Liver (tissue), 3 donors: ENCODE measurements at regions not wholly inside any gene's neighbourhood (a gene's known extent, or its start where the extent isn't known, plus 50 kb on each side); places are given as distances from the start of the nearest gene placed in this dataset.

Source experiments
- FOXA1 ChIP-seq: IDR thresholded peaks from 2 replicates; pipeline ENCODE4 v1.6.1; 2016; ENCODE audit warnings: antibody characterized with exemption
- JUND ChIP-seq, 2 donors: IDR thresholded peaks; 2 replicates each; pipeline ENCODE4 v1.6.1; 2016; ENCODE audit warnings: antibody characterized with exemption in 2 of 2
- RAD21 ChIP-seq, 2 donors: IDR thresholded peaks; 2 replicates each; pipeline ENCODE4 v1.6.1; 2016; ENCODE audit warnings: antibody characterized with exemption in 2 of 2, mild to moderate bottlenecking in 2 of 2
- SP1 ChIP-seq: IDR thresholded peaks from 2 replicates; pipeline ENCODE4 v1.6.1; 2018; ENCODE audit warnings: antibody characterized with exemption, mild to moderate bottlenecking
- TAF1 ChIP-seq: conservative IDR thresholded peaks from 2 replicates; pipeline ENCODE4 v1.6.1; 2016; ENCODE audit warnings: antibody characterized with exemption, mild to moderate bottlenecking
- ZBTB33 ChIP-seq: IDR thresholded peaks from 2 replicates; pipeline ENCODE4 v1.6.1; 2016; ENCODE audit warnings: antibody characterized with exemption
- TF ChIP-seq, protein P1 (sequence below): fragments of 150-350 bp; IDR thresholded peaks from 2 replicates; pipeline ENCODE4 v1.5.1; 2017; ENCODE audit warnings: improper control_type of control experiment, low read depth, low read length; ENCODE audit not compliant: missing input control
- TF ChIP-seq, protein P2 (sequence below): IDR thresholded peaks from 2 replicates; pipeline ENCODE4 v1.6.1; 2016; ENCODE audit warnings: antibody characterized with exemption, mild to moderate bottlenecking
- TF ChIP-seq, protein P3 (sequence below): IDR thresholded peaks from 2 replicates; pipeline ENCODE4 v1.6.1; 2016; ENCODE audit warnings: antibody characterized with exemption
- donor health status: healthy.
- donor health status: healthy.

DNA sequence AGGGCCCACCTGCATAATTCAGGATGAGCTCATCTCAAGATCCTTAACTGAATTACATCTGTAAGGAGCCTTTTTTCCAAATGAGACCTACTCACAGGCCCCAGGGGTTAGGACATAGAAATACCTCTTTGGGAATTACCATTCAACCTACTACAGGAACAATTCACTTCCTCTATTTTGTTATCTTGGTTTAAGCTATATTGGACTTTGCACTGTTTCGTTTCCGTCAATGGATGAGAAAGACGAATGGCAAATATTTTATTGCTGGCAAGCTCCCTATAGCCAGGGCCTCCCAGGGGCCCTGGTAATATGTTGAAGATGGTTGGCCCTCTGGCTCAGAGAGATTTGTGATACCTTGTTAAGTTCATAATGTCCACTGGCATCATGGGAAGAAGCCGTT is 384.2 kb upstream of the DUSP10 start:
- TF ChIP-seq, protein P1, sequence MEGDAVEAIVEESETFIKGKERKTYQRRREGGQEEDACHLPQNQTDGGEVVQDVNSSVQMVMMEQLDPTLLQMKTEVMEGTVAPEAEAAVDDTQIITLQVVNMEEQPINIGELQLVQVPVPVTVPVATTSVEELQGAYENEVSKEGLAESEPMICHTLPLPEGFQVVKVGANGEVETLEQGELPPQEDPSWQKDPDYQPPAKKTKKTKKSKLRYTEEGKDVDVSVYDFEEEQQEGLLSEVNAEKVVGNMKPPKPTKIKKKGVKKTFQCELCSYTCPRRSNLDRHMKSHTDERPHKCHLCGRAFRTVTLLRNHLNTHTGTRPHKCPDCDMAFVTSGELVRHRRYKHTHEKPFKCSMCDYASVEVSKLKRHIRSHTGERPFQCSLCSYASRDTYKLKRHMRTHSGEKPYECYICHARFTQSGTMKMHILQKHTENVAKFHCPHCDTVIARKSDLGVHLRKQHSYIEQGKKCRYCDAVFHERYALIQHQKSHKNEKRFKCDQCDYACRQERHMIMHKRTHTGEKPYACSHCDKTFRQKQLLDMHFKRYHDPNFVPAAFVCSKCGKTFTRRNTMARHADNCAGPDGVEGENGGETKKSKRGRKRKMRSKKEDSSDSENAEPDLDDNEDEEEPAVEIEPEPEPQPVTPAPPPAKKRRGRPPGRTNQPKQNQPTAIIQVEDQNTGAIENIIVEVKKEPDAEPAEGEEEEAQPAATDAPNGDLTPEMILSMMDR: no peak
- no peak for TF ChIP-seq RAD21 (IDR thresholded peaks at IDR 0.05)
- TF ChIP-seq, protein P2, sequence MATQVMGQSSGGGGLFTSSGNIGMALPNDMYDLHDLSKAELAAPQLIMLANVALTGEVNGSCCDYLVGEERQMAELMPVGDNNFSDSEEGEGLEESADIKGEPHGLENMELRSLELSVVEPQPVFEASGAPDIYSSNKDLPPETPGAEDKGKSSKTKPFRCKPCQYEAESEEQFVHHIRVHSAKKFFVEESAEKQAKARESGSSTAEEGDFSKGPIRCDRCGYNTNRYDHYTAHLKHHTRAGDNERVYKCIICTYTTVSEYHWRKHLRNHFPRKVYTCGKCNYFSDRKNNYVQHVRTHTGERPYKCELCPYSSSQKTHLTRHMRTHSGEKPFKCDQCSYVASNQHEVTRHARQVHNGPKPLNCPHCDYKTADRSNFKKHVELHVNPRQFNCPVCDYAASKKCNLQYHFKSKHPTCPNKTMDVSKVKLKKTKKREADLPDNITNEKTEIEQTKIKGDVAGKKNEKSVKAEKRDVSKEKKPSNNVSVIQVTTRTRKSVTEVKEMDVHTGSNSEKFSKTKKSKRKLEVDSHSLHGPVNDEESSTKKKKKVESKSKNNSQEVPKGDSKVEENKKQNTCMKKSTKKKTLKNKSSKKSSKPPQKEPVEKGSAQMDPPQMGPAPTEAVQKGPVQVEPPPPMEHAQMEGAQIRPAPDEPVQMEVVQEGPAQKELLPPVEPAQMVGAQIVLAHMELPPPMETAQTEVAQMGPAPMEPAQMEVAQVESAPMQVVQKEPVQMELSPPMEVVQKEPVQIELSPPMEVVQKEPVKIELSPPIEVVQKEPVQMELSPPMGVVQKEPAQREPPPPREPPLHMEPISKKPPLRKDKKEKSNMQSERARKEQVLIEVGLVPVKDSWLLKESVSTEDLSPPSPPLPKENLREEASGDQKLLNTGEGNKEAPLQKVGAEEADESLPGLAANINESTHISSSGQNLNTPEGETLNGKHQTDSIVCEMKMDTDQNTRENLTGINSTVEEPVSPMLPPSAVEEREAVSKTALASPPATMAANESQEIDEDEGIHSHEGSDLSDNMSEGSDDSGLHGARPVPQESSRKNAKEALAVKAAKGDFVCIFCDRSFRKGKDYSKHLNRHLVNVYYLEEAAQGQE: no peak
- TF ChIP-seq JUND (IDR thresholded peaks at IDR 0.05): no peak
- no peak for TF ChIP-seq FOXA1
- TF ChIP-seq, protein P3, sequence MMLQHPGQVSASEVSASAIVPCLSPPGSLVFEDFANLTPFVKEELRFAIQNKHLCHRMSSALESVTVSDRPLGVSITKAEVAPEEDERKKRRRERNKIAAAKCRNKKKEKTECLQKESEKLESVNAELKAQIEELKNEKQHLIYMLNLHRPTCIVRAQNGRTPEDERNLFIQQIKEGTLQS: no peak
- TF ChIP-seq ZBTB33: no peak
- TF ChIP-seq TAF1: no peak
- TF ChIP-seq SP1: no peak
